ENCODE measurements at regions not wholly inside any gene's neighbourhood (a gene's known extent, or its start where the extent isn't known, plus 50 kb on each side); places are given as distances from the start of the nearest gene placed in this dataset.
"Not testable (repeated sequence)": the region's sequence is repeated elsewhere in the genome, so short reads cannot be mapped to it uniquely, and the experiment has no call there.

- DNase-seq (ENCODE audit: low spot score), result no peak
- Histone ChIP-seq H3K27ac (no peak overlapping the region), H2AFZ (no peak overlapping the region), H3K4me2 (no peak overlapping the region), H3K9me3 (ENCODE audit: low read depth) (no peaks in the 10 kb centered on the region), H4K20me1 (ENCODE audit: insufficient read depth, poor library complexity, severe bottlenecking) (no peaks in the 10 kb centered on the region), H3K36me3 (replicated peaks; ENCODE audit: insufficient read depth, low read depth) (no peaks in the 10 kb centered on the region), H3K9me2 (replicated peaks; ENCODE audit: insufficient read depth) (no peaks in the 10 kb centered on the region), H3K79me2 (no peaks in the 10 kb centered on the region), H3K4me3 (no peak overlapping the region), H3K4me1 (ENCODE audit: insufficient read depth) (no peaks in the 10 kb centered on the region), H3K27me3 (peaks cover 15% of the 10 kb centered on the region)
- TF ChIP-seq EZH2phosphoT487 (IDR thresholded peaks at IDR 0.05; ENCODE audit: low read depth, severe bottlenecking, unreplicated experiment), result no peak
- no peak for TF ChIP-seq CTCF (IDR thresholded peaks at IDR 0.05; ENCODE audit: poor library complexity)
- no peak for TF ChIP-seq EZH2 (IDR thresholded peaks at IDR 0.05; ENCODE audit: borderline replicate concordance)
- 78% methylated on average over 5 of the region's 5 CpGs for WGBS (ENCODE audit: low lambda C conversion rate, missing lambda C conversion rate)
These were observed 249.5 kb upstream of the KCNG1 start for GRCh38 chr20:51272401-51272800.

- Histone ChIP-seq H3K4me2 (no peak overlapping the region), H4K20me1 (ENCODE audit: insufficient read depth, poor library complexity, severe bottlenecking) (no peaks in the 10 kb centered on the region), H3K36me3 (replicated peaks; ENCODE audit: insufficient read depth, low read depth) (no peaks in the 10 kb centered on the region), H3K9me2 (replicated peaks; ENCODE audit: insufficient read depth) (no peaks in the 10 kb centered on the region), H3K27me3 (peaks cover 10% of the 10 kb centered on the region), H3K9me3 (ENCODE audit: low read depth) (no peaks in the 10 kb centered on the region), H2AFZ (no peak overlapping the region), H3K27ac (no peak overlapping the region), H3K4me3 (no peak overlapping the region), H3K4me1 (ENCODE audit: insufficient read depth) (no peaks in the 10 kb centered on the region), H3K79me2 (no peaks in the 10 kb centered on the region)
- no peak for TF ChIP-seq EZH2 (IDR thresholded peaks at IDR 0.05; ENCODE audit: borderline replicate concordance)
- TF ChIP-seq CTCF (IDR thresholded peaks at IDR 0.05; ENCODE audit: poor library complexity), result no peak
- no peak for TF ChIP-seq EZH2phosphoT487 (IDR thresholded peaks at IDR 0.05; ENCODE audit: low read depth, severe bottlenecking, unreplicated experiment)
- no peak for DNase-seq (ENCODE audit: low spot score)
- 87% methylated on average over 7 of the region's 7 CpGs for WGBS (ENCODE audit: low lambda C conversion rate, missing lambda C conversion rate)
These were observed 249.0 kb upstream of the KCNG1 start for GRCh38 chr20:51271931-51272330.

- not testable (repeated sequence) for H3K36me3 ChIP-seq (replicated peaks; ENCODE audit: insufficient read depth, low read depth); H2AFZ ChIP-seq; H3K4me2 ChIP-seq; DNase-seq (ENCODE audit: low spot score); H4K20me1 ChIP-seq (ENCODE audit: insufficient read depth, poor library complexity, severe bottlenecking); H3K27me3 ChIP-seq; H3K79me2 ChIP-seq; H3K4me3 ChIP-seq; H3K27ac ChIP-seq; H3K4me1 ChIP-seq (ENCODE audit: insufficient read depth); H3K9me3 ChIP-seq (ENCODE audit: low read depth); H3K9me2 ChIP-seq (replicated peaks; ENCODE audit: insufficient read depth)
- WGBS (ENCODE audit: low lambda C conversion rate, missing lambda C conversion rate), result 96% methylated on average over 2 of the region's 2 CpGs
These were observed 248.4 kb upstream of the KCNG1 start for GRCh38 chr20:51271289-51271688.

GRCh38 chr20:51269671-51270070 is 246.8 kb upstream of the KCNG1 start:
- Histone ChIP-seq H4K20me1 (ENCODE audit: insufficient read depth, poor library complexity, severe bottlenecking) (no peaks in the 10 kb centered on the region), H3K4me2 (no peak overlapping the region), H3K27ac (no peak overlapping the region), H3K4me3 (no peak overlapping the region), H3K79me2 (no peaks in the 10 kb centered on the region), H3K27me3 (peaks cover 4% of the 10 kb centered on the region), H3K9me3 (ENCODE audit: low read depth) (no peaks in the 10 kb centered on the region), H3K9me2 (replicated peaks; ENCODE audit: insufficient read depth) (no peaks in the 10 kb centered on the region), H2AFZ (no peak overlapping the region), H3K4me1 (ENCODE audit: insufficient read depth) (no peaks in the 10 kb centered on the region), H3K36me3 (replicated peaks; ENCODE audit: insufficient read depth, low read depth) (no peaks in the 10 kb centered on the region)
- WGBS (ENCODE audit: low lambda C conversion rate, missing lambda C conversion rate), result 68% methylated on average over 4 of the region's 4 CpGs
- DNase-seq (ENCODE audit: low spot score), result no peak
- TF ChIP-seq EZH2phosphoT487 (IDR thresholded peaks at IDR 0.05; ENCODE audit: low read depth, severe bottlenecking, unreplicated experiment) (no peak), EZH2 (IDR thresholded peaks at IDR 0.05; ENCODE audit: borderline replicate concordance) (no peak), CTCF (IDR thresholded peaks at IDR 0.05; ENCODE audit: poor library complexity) (no peak)

Data from hepatocyte (in vitro differentiated cells).